HuH-7 (cell line): ENCODE measurements at regions not wholly inside any gene's neighbourhood (a gene's known extent, or its start where the extent isn't known, plus 50 kb on each side); places are given as distances from the start of the nearest gene placed in this dataset.

Source experiments
- DNase-seq: peaks from one replicate; pipeline ENCODE4 v3.0.0; 2011; ENCODE audit warnings: low spot score

DNA sequence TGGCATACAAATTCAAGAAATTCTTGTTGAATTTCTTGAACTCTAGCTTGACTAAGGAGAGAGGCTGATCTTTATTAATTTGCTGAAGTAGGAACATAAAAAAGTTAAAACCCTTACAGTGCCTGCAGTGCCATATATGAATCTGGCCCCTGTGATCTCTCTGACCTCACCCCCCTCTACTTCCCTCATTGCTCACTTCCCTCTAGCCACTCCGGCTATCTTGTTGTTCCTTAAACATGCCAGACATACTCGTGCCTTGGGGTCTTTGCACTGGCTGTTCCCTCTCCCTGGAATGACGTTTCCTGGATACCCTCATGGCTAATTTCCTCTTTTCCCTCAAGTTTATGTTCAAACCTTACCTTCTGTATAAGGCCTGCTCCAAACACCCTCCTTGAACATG lies 246.3 kb upstream of the SIX2 start:
- DNase-seq: no peak

DNA sequence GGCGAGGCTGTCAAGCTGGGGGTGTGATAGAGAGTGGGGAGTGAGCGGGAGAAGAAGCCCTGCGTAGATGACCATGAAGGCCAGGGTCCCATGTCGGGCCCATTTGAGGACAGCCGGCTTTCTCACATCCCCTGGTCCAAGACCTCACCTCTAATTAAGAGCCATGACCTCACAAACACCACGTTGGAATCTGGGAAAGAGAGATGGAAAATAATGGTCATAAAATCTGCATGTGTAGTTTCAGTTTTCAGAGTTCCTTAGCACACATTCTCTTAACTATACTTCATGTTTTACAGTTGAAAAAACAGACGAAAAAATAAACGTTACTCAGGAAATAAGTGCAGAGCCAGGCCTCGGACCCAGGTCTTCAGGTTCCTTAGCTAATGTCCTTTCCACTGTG lies 244.8 kb upstream of the SIX2 start:
- no peak for DNase-seq

DNA sequence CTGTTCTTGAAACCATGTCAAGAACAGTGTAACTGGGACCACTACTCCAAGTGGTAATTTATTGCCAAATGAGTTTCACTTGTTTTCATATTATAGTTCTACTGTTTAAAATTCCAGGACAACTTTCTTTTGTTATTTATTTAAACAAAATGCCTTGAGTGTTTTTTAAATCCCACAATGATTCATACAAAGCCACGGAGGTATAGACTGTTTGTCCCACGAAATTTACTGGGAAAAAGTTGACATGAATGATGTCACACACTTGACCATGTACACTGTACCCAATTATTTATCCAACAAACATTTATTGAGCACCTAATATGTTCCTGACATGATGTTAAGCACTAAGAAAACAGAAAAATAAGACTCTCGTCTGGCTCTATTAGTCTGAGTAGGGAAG lies 243.9 kb upstream of the SIX2 start:
- DNase-seq: no peak

DNA sequence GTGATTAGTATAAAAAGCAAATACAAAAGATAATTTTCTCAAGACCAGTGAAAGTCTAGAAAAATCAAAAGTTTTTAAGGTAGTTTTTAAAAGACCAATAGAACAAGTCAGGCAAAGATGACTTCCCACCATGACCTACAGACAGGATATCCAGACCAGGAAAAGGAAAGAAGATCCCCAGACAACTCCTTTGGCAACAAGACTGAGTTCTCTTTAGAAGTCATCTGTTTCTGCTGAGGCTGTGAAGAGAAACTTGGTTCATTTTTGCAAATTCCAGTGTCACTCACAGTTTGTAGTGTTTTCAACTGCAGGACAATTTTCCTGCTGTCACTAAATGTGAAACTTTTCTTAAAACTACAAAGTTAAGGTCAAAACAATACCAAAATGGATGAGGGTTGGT lies 240.9 kb upstream of the SIX2 start:
- no peak for DNase-seq

DNA sequence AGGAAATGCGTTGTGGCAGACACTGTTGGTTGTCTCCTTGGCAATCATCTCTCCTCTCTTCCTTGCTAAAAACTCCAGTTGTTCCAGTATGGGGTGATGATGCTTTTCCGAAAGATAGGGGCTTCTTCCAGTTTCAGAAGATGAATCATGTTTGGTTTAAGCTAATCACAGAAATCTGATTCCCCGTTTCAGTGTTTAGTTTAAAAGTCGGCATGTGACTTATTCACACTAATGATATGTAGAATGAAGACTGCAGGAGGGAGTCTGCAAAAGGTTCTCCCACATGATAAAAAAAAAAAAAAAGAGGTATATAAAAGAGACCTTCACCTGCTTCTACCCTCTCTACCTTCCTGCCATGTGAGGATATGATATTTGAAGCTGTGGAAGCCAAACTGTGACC lies 239.0 kb upstream of the SIX2 start:
- DNase-seq: no peak

DNA sequence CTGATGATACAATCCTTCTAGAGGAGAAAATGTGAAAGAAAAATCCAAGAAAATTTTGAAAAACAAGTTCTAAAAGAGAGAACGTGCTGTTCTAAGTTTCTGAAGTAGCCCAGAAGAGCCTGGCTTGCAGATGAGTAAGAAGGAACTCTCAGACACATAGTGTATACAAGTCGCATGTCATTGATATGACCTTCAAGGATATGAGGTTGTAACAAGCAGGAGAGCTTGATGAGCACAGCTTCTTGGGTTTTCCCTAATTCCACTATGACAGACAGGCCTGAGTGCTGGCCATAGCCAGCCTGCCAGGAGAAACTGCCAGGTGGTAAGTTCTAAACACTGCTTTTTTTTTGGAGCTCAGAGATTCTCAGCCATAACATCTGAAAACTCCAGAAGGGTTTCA lies 235.7 kb upstream of the SIX2 start:
- DNase-seq: no peak

DNA sequence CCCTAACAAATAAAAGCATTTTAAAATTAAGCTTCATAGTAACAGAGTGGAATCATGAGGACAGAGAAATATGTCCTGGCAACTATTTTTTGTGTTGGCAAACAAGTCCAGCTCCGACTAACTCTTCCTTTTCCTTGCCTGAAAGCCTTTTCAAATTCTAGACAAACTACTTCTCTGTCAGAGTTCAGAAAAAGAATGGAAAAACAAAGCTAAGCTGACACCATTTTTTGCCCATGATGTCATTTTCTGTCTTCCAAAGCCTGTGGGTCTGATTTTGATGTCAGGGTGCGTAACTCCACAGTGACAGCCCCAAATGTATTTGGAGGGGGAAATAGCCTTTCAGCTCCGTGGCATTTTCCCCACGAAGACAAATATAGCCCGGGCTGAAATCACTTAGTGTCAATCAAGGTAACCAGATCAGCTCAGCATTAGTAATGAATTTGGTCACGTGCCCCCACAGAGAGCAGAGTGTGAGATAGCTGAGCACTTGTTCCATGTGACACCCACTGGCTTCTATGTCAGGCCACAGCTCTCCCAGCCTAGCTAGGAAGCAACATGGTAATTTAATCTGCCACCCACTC lies 233.0 kb upstream of the SIX2 start:
- DNase-seq: no peak

DNA sequence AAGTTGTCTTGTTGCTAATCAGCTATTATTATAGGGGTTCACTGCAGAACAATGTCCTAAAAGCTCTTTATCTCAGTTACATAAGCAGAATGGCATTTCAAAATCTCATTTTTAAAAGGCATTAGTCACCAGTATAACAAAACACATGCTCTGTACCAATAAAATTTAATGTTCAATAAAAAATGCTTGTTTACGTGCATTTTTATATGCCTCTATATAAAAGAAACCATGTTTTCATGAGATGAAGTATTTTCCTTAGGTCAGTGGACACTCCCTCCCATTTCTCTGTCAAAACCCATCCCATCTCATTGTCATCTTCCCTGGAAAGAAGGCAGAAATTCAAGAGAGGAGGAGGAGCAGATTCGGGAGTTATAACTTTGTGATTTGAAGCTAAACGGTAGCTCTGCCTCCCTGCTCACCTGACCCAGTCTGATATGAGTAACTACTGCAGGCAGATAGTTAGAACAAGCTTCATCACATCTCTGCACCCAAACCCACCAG lies 231.9 kb upstream of the SIX2 start:
- no peak for DNase-seq

DNA sequence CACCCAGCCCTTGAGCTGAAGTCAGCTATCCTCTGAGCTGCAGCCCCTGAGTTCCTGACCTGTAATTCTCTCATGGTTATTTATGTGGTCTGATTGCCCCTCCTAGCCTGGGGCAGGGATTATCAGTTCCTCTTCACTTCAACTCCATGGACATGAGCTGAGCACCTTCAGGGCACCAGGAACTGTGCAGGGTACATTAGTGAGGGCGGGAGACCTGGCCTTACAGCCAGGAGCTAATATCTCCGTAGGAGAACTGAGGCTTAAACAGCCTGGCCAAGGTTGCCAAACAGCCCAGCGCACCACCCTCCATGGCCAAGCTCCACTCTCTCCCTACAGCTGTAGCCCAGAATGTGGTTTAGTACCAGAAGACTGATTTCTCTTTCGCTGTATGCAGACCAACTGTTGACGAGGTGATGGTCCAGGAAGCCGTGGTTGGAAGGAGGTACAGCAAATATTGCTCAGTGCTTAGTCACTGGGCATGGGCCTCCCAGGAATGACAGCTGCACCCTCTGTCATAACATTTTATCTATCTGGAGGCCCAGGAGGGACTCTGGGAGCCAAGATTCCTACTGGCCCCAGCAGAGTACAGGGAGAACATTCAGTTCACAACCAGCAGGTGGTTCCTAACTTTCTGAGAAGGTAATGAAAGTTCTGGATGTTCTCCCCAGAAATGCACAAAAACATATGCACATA lies 228.7 kb upstream of the SIX2 start:
- DNase-seq: peak; percentile 13

DNA sequence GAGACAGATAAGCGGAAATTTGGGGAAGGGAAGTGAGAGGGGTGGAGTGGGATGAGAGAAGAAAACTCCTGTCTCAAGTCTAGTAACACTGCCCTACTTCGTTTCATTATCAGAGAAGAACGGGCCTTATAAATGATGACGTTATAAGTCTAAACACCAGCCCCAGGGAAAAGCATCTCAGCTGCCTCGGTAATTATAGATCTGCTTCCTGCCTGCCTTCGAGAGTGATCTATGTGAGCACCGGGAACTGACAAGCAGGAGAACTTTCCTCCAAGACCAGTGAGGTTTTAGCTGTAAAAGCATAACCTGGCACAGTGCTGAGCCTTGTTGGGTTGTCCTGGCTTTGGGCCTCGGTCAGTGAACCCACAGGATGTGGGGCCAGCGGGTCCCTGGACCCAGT lies 227.9 kb upstream of the SIX2 start:
- no peak for DNase-seq

DNA sequence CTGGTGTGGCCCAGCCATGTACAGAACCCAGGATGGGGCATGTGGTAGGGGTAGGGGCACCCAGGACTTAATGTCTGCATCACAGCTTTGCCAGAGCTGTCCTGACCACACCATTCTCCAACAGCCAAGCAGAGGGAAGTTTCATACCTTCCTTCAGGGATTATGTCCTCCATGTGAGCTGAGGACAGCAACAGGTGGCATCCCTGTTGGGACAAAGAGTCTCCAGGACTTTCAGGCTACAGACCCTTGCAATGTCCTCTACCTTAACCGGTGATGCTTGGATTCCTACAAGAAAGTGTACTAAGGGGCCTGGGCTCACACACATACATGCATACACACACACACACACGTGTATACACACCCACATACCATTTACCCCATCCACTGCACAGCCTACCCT lies 227.0 kb upstream of the SIX2 start:
- DNase-seq: no peak

DNA sequence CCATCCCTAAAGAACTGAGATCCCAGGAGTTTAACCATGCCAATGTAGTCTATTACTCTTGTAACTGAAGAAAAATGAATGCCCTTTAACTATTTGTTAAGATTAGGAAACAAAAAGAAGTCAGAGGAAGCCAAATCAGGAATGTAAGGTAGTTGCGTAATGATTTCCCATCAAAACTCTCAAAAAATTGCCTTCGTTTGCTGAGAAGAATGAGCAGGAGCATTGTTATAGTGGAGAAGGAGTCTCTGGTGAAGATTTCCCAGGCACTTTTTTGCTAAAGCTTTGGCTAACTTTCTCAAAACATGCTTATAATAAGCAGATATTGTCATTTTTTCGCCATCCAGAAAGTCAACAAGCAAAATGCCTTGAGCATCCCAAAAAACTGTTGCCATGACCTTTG lies 224.0 kb upstream of the SIX2 start:
- no peak for DNase-seq

DNA sequence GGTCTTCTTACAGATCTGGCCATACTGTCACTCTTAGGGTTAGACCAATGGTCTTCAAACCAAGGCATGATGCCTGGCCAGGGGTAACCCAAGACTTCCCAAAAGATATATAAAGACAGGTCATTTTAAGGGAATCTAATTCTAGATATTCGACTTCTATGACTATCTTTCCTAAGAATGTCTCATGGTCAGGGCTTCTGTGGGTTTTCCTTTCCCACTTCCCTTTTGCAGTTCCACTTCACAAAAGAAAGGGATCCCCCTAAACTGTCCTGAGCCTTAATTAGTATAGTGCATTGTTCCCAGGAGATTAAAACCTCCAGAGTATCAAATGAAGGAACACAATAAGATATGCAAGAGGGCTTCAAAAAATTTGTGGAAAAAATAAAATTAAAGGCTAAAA lies 223.6 kb upstream of the SIX2 start:
- DNase-seq: no peak

DNA sequence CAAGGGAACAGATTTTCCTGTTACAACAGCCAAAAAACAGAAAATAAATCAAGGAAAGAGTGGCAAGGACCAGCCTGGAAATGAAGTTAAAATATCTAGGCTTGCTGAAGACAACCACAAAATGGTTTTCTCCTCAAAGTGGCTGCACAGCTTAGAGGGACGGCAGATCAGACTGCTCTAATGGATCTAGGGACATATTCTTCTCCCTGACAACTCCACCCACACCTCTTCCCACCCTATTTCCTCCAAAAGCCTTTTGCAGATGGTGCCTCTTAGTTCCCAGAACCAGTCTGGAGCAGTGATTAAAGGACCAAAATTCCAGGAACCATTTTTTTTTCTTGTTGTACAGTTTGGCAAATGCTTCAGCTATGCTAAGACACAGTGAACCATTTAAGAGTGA lies 220.2 kb upstream of the SIX2 start:
- DNase-seq: no peak

DNA sequence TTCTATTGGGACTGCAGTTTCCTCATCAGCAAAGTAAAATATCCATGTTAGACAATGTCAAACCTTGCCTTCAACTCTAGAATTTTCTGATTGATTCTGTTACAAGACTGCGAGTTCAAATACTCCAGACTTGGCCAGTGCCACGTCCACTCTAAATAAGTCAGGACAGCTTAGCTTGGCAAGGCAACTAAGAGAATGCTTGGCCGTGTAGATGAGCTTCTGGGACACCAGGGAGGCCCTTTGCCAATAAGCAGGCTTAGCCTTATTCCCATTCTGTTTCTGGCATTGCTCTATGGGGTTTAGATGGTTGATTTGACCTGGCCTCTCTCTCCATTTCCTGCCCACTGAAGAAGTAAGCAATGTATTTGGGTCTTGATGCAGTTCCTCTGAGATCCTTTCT lies 218.1 kb upstream of the SIX2 start:
- DNase-seq: no peak

DNA sequence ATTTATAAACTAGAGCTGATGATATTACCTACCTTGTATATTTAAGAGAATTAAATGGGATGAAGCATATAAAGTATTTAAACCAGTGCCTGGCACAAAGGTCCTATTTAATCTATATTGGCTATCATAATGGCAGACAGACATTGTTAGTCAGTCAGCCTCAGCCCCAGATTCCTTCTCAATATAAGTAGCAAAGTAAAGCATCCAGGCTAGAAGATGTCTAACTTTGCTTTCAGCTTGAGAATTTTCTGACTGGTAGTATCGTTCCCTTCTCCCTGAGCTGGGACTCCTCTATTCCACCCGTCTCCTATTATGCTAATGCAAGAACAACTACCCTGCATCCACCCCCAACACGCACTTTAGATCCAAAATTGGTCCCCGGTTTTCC lies 215.7 kb upstream of the SIX2 start:
- DNase-seq: no peak

DNA sequence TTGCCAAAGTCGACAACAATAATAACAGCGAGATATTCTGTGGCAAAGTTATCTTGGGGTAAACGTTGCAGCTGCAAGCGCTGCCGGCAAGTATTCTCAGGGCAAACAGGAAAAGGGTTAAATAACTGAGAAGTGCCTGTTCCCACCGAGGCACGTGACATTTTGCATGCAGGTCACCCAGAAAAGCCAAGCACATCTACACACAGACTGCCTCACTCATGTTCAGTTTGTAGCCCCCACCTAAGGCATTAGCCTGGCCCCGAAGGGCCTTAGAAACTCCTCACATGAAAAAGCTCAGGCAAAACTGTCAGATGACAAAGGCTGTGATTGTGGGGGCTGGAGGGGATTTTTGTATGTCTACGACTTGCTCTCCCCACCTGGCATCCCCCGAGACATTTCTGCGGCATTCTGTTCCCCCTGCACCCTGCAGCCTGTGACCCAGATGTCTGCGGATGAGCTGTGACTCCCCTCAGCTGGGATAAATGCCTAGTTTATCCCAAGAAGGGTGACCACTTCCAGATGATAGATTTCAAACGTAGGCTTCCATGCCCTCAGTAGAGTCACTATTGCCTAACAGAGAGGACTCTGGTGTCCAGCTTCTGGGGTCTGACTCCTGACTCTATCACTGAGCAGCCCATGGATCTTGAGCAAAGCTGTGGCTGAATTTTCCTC lies 215.2 kb upstream of the SIX2 start:
- no peak for DNase-seq

DNA sequence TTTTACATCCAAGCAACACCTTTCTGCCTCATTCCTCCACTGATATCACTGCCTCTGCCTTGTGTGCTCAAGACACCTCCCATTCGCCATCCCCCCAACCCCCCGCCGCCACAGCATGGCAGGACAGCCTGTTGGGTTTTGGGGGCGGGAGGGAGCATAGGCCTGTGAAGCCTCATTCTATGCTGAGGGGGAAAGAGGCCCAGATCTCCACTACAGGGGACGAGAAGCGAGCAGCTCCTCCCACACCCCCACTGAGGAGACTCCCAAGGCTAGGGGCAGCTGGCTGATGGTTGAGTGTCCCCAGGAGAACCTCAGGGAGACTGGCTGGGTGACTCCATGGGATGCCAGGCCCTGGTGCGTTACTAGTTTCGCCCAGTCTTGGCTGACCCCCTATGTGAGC lies 214.3 kb upstream of the SIX2 start:
- DNase-seq: no peak

DNA sequence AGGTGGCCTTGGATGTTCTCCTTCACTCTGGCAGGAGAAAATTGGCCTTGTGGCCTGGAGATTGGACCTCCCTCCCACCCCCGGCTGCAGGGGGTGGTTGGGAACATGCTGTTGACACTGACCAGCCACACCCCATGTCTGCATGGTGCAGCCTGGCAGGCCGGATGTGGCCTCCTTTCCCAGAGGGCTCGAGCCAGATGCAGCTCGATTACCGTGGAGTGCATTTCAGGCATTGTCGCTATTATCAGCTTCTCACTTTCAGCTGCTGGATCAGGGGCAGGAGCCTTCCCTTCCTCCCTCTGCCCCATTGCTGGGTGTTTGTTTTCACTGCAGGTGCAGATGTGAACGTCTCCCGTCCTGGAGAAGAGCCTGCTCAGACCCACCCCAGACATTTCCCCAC lies 211.0 kb upstream of the SIX2 start:
- DNase-seq: no peak

DNA sequence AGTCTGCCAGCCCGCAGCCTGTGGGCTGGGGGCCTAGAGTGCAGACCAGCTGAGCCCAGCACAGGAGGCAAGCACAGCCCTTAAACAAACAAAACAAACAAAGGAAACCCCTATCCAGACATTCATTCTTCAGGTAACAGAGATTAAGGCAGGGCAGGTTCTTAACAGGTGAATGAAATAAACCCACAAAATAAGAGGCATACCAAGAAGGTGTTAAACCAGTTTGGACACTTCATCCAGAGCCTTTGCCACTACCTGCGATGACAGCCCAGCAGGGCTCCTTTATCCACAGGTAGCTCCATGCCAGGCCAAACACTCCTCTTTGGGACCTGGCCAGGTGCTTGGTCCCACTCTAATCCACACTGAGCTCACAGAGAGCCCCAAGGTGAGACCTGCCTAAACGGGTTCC lies 209.7 kb upstream of the SIX2 start:
- no peak for DNase-seq

DNA sequence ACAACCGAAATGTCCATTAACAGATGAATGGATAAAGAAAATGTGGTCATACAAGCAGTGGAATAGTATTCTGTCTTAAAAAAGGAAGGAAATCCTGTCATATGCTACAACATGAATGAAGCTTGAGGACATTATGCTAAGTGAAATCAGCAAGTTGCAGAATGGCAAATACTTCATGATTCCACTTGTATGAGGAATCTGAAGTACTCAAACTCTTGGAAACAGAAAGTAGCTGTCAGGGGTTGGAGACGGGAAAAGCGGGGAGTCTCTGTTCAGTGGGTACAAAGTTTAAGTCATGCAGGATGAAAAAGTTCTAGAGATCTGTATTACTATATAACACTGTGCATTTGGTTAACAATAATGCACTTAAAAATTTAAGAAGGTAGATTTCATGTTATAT lies 209.0 kb upstream of the SIX2 start:
- DNase-seq: no peak

DNA sequence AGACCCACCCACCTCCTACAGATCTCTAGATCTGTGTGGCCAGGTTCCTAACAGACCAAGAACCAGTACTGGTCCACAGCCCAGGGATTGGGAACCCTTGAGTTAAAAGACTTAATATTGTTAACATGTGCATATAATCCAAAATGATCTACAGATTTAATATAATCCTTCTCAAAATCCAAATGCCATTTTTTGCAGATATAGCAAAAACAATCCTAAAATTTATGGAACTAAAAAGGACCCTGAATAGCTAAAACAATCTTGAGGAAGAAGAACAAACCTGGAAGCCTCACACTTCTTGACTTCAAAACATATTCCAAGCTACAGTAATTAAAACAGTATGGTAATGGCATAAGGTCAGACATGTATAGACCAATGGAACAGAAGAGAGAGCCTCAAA lies 206.9 kb upstream of the SIX2 start:
- DNase-seq: no peak

DNA sequence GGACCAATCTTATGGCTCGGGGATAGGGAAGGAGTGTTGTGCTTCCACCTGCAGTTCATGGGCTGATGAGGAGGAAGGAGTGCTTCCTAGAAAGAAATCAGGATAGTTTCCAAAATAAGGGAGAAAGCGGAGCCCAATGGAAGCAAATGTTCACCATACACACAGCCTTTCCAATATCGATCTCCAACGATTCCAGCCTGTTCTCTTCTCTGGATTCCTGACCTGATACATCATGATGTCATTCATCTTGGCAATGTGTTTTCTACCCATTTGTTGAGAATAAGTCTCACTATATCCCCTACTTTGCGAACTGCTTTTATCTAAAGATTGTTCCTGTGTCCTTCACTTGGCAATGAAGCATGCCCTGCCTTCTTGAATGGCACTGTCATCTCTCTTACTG lies 205.3 kb upstream of the SIX2 start:
- no peak for DNase-seq
